Activated CD4-positive, alpha-beta memory T cell treated with anti-CD3 and anti-CD28 coated beads, Interleukin-2, amount 10 ng/mL, durations not matched to agents 7 days and 5 days (primary cell): ENCODE measurements at regions not wholly inside any gene's neighbourhood (a gene's known extent, or its start where the extent isn't known, plus 50 kb on each side); places are given as distances from the start of the nearest gene placed in this dataset.
"Not testable (repeated sequence)": the region's sequence is repeated elsewhere in the genome, so short reads cannot be mapped to it uniquely, and the experiment has no call there.

Experiments used
- CTCF ChIA-PET: fragments of 350-600 bp; sonication (Branson Sonifier 250); formaldehyde crosslinking; loops from one replicate; lab custom pipeline; 2021; ENCODE audit warnings: antibody characterized with exemption, inconsistent platforms; lab: Charles Lee
- POLR2A ChIA-PET: fragments of 350-600 bp; sonication (Branson Sonifier 250); formaldehyde crosslinking; loops from one replicate; lab custom pipeline; 2021; ENCODE audit warnings: antibody characterized with exemption; lab: Charles Lee
- DNase-seq: peaks from one replicate; pipeline ENCODE4 v3.0.0-alpha.2; 2020
- H3K27ac Mint-ChIP-seq: one replicate; pipeline ENCODE4 v1.8.0; 2021; ENCODE audit warnings: mild to moderate bottlenecking, mixed read lengths
- H3K27me3 Mint-ChIP-seq: one replicate; pipeline ENCODE4 v1.8.0; 2021; ENCODE audit warnings: mixed read lengths
- H3K36me3 Mint-ChIP-seq: one replicate; pipeline ENCODE4 v1.8.0; 2021; ENCODE audit warnings: low read depth, mixed read lengths
- H3K4me1 Mint-ChIP-seq: one replicate; pipeline ENCODE4 v1.8.0; 2021; ENCODE audit warnings: mixed read lengths
- H3K4me3 Mint-ChIP-seq: one replicate; pipeline ENCODE4 v1.8.0; 2021; ENCODE audit warnings: mild to moderate bottlenecking, mixed read lengths
- H3K9me3 Mint-ChIP-seq: one replicate; pipeline ENCODE4 v1.8.0; 2021; ENCODE audit warnings: mixed read lengths

DNA sequence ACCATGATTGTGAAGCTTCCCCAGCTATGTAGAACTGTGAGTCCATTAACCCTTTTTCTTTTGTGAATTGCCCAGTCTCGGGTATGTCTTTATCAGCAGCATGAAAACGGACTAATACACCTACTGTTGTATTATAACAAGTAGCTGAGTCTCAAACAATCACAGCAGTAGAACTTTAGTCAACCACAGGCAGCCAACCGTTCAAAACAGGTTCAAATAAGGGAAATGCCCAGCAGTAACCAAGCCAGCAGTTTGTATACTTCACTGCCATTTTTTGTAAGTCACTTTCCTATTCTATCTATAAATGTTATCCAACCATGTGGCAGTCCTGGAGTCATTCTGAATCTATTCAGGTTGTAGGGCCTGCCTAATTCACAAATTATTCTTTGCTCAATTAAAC, 1560.6 kb upstream of the SLC39A10 start:
- H3K36me3 Mint-ChIP-seq: no peaks in the 10 kb centered on the region
- ChIA-PET POLR2A (no interaction called here), CTCF (interaction anchor here (0.6 kb wide), 1 partner anchor 567 kb away, joined by 3 read pairs; no protein-coding TSS in a partner anchor)
- H3K4me1 Mint-ChIP-seq: no peaks in the 10 kb centered on the region
- no peak overlapping the region for H3K27ac Mint-ChIP-seq
- no peaks in the 10 kb centered on the region for H3K27me3 Mint-ChIP-seq
- no peaks in the 10 kb centered on the region for H3K9me3 Mint-ChIP-seq
- no peak overlapping the region for H3K4me3 Mint-ChIP-seq
- DNase-seq: no peak

DNA sequence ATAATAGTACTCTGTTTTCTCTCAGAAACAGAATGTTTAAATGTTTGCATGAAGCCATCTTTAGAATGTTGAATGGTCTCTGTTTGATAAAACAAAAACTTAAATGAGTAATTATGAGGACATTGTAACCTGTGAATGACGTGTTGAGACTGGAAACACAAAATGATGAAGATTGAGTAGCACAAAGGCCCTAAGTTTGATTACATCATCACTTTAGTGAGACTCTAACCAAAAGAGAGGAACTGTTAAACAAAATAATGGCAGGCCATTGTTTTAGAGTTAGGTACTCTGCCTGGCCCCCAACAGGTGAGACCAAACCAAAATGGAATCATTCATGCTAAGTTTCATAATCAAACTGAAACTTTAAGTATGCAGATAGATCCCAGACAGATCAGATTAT, 1561.7 kb upstream of the SLC39A10 start:
- no peaks in the 10 kb centered on the region for H3K9me3 Mint-ChIP-seq
- H3K4me1 Mint-ChIP-seq: no peaks in the 10 kb centered on the region
- DNase-seq: no peak
- H3K4me3 Mint-ChIP-seq: no peak overlapping the region
- POLR2A ChIA-PET: no interaction called here
- no peaks in the 10 kb centered on the region for H3K27me3 Mint-ChIP-seq
- H3K27ac Mint-ChIP-seq: no peak overlapping the region
- no peaks in the 10 kb centered on the region for H3K36me3 Mint-ChIP-seq
- CTCF ChIA-PET: no interaction called here

DNA sequence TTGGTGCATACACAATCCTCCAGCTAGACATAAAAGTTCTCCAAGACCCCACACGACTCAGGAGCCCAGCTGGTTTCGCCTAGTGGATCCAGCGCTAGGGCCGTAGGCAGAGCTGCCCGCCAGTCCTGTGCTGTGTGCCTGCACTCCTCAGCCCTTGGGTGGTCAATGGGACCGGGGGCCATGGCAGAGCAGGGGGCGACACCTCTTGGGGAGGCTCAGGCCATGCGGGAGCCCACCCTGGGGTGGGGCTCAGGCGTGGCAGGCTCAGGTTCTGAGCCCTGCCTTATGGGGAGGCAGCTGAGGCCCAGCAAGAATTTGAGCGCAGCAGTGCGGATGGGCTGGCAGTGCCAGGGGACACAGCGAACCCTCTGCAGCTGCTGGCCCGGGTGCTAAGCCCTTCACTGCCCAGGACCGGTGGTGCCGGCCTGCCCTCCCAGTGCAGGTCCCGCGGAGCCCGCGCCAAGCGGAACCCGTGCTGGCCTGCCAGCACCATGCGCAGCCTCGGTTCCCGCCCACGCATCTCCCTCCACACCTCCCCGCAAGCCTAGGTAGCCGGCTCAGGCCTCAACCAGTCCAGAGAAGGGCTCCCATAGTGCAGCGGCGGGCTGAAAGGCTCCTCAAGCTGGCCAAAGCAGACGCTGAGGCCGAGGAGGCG, 1566.6 kb upstream of the SLC39A10 start:
- no peak overlapping the region for H3K27ac Mint-ChIP-seq
- H3K27me3 Mint-ChIP-seq: no peaks in the 10 kb centered on the region
- CTCF ChIA-PET: no interaction called here
- H3K9me3 Mint-ChIP-seq: no peaks in the 10 kb centered on the region
- H3K4me3 Mint-ChIP-seq: no peak overlapping the region
- POLR2A ChIA-PET: no interaction called here
- no peaks in the 10 kb centered on the region for H3K4me1 Mint-ChIP-seq
- H3K36me3 Mint-ChIP-seq: no peaks in the 10 kb centered on the region
- DNase-seq: no peak

DNA sequence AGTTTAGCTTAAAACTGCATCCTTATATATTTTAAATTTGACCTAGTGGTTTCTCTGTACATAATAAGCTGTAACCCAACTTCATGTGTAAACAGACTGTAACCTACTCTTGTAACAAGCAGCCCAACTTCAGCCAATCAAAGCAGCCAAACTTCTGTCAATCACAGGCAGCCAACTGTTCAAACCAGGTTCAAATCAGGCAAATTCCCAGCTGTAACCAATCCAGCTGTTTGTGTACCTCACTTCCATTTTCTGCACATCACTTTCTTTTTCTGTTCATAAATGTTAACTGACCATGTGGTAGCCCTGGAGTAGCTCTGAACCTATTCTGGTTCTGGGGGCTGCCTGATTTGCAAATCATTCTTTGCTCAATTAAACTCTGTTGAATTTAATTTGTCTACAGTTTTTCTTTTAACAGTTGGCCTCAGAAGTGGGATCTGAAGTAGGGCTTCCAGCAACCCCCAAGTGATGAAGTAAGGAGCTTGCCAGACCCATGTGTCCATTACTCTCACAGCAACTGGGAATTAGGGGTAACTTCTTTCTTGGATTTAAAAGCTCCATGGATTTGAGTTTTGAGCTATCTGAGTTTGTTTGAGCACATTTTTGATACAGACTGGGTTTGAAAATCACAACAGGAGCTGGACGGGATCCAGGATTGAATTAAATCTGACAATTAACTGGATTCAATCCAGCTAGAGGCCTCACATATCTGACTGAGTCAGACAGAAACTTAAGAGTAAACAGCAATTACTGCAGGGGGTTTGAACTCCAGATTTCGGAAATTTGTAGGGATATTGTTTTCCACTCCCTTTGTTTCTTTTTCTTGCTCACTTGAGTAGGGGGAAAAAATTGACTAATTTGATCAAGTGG, 1569.7 kb upstream of the SLC39A10 start:
- DNase-seq: no peak
- no peaks in the 10 kb centered on the region for H3K9me3 Mint-ChIP-seq
- ChIA-PET CTCF (no interaction called here), POLR2A (no interaction called here)
- H3K36me3 Mint-ChIP-seq: no peaks in the 10 kb centered on the region
- no peak overlapping the region for H3K4me3 Mint-ChIP-seq
- no peaks in the 10 kb centered on the region for H3K4me1 Mint-ChIP-seq
- no peak overlapping the region for H3K27ac Mint-ChIP-seq
- no peaks in the 10 kb centered on the region for H3K27me3 Mint-ChIP-seq

DNA sequence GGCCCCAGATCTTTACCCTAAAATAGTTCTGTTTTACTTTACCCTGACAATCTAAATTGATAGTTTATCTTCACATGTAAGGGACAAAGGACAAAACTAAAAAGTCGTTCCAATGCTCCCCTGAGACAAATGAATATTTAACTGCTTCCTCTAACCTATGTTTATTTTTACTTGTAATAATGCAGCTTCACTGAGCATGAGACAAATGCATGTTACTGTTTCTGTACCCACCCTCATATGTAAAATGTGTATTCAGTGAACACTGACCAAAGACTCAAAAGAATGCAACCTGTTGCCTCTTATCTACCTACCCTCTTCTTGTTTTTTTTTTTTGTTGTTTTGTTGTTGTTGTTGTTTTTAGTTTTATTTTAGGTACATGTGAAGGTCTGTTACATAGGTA, 1570.9 kb upstream of the SLC39A10 start:
- no peak overlapping the region for H3K4me3 Mint-ChIP-seq
- H3K27ac Mint-ChIP-seq: no peak overlapping the region
- H3K27me3 Mint-ChIP-seq: no peaks in the 10 kb centered on the region
- POLR2A ChIA-PET: no interaction called here
- H3K36me3 Mint-ChIP-seq: no peaks in the 10 kb centered on the region
- CTCF ChIA-PET: no interaction called here
- no peaks in the 10 kb centered on the region for H3K4me1 Mint-ChIP-seq
- no peaks in the 10 kb centered on the region for H3K9me3 Mint-ChIP-seq
- DNase-seq: no peak

DNA sequence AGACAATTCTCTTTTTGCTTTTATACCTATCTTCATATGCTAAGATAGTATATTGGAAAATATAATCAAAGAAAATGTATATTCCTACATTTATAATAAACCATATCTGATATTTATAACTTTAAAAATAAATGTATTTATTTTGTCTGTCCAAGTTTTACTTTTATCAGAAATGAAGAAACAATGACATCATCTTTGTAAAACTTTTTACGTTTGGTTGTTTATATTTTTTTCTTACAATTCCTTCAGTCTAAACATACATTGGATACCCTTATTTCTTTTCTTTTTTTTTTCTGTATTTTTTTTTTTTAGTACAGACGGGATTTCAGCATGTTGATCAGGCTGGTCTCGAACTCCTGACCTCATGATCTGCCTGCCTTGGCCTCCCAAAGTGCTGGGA, 1577.0 kb upstream of the SLC39A10 start:
- Mint-ChIP-seq H3K36me3 (no peaks in the 10 kb centered on the region), H3K27me3 (no peaks in the 10 kb centered on the region), H3K27ac (no peak overlapping the region), H3K9me3 (no peaks in the 10 kb centered on the region), H3K4me1 (no peaks in the 10 kb centered on the region), H3K4me3 (no peak overlapping the region)
- ChIA-PET POLR2A (no interaction called here), CTCF (no interaction called here)
- no peak for DNase-seq

DNA sequence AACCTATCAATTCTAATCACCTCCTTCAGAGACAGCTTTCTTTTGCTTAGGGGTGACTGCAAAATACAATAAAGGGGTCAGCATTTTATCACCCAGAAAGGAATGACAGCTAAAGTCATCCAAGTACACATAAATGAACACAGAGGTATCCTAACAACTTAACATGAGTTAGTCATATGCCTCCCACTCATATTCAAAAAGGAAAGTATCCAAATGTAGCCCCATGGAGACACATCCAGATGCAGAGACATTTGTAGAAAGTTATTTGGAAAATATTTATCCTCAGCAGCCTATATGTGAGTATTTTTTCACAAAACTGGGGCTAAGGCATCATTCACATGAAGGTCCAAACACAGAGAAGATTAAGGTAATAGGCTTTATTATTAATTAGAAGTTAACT, 1579.7 kb upstream of the SLC39A10 start:
- no peaks in the 10 kb centered on the region for H3K27me3 Mint-ChIP-seq
- ChIA-PET POLR2A (no interaction called here), CTCF (no interaction called here)
- no peak overlapping the region for H3K27ac Mint-ChIP-seq
- H3K36me3 Mint-ChIP-seq: no peaks in the 10 kb centered on the region
- H3K9me3 Mint-ChIP-seq: no peaks in the 10 kb centered on the region
- no peaks in the 10 kb centered on the region for H3K4me1 Mint-ChIP-seq
- H3K4me3 Mint-ChIP-seq: no peak overlapping the region
- DNase-seq: no peak

DNA sequence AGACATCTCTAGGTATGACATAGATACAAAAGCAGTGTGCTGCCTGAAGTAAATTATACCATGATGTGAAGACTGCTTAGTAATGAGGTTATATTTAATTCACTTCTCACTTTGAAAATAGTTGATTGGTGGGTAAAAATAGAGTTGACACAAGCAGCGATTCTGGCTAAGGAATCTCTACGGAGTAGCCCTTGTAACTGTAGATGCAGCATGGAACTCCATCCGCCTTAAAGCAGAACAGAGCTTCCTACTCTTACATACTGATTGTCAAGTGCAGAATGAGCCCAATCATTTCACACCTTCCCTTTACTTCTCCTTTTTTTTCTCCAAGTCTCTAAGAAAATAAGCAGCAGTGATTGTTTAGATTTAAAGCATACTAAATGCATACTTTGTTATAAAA, 1594.6 kb upstream of the SLC39A10 start:
- CTCF ChIA-PET: no interaction called here
- no peak for DNase-seq
- H3K4me1 Mint-ChIP-seq: no peaks in the 10 kb centered on the region
- H3K27ac Mint-ChIP-seq: no peak overlapping the region
- POLR2A ChIA-PET: no interaction called here
- H3K9me3 Mint-ChIP-seq: no peaks in the 10 kb centered on the region
- H3K4me3 Mint-ChIP-seq: no peak overlapping the region
- H3K27me3 Mint-ChIP-seq: no peaks in the 10 kb centered on the region
- H3K36me3 Mint-ChIP-seq: no peaks in the 10 kb centered on the region

DNA sequence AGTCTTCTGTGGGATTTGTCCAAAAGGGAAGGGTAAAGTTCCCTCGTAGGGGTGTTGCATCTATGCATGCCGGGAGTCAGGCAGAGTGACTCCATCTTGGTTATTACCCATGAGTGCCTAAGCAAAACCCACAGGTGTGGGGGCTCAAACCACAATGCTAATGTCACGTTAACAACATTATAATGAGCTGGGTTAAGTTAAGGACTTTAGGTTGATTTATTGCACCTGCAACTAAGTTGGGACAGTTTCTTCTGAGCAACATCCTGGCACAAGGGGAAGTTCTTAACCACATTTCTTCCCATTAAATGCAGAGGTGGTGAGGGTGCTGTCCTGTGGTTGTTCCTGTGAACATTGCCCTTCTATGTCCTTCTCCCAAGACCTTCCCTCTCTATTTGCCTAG, 1596.8 kb upstream of the SLC39A10 start:
- no peaks in the 10 kb centered on the region for H3K9me3 Mint-ChIP-seq
- no peaks in the 10 kb centered on the region for H3K4me1 Mint-ChIP-seq
- CTCF ChIA-PET: no interaction called here
- H3K27ac Mint-ChIP-seq: no peak overlapping the region
- H3K36me3 Mint-ChIP-seq: no peaks in the 10 kb centered on the region
- POLR2A ChIA-PET: no interaction called here
- no peak overlapping the region for H3K4me3 Mint-ChIP-seq
- DNase-seq: no peak
- no peaks in the 10 kb centered on the region for H3K27me3 Mint-ChIP-seq

DNA sequence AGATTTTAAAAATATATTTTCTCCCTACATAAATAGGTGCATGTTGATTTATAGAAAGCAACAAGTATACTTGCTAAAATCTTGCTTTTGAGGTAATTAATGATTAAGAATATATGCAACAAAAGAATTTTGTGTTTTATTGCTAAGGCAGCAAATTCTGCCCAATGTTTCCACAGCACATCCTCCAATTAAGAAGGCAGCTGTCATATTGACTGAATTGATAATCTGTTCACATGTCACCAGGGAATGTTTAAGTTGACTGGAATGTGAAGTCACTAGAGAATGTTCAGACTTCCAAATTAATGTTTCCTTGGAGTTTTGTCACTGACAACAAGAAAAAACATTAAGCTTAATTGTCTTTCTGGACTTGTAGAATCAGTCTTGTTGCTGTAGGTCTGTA, 1602.7 kb upstream of the SLC39A10 start:
- Mint-ChIP-seq H3K27ac (no peak overlapping the region), H3K4me1 (no peaks in the 10 kb centered on the region), H3K4me3 (no peak overlapping the region), H3K27me3 (no peaks in the 10 kb centered on the region), H3K9me3 (peaks cover 2% of the 10 kb centered on the region), H3K36me3 (no peaks in the 10 kb centered on the region)
- ChIA-PET POLR2A (no interaction called here), CTCF (no interaction called here)
- DNase-seq: no peak

DNA sequence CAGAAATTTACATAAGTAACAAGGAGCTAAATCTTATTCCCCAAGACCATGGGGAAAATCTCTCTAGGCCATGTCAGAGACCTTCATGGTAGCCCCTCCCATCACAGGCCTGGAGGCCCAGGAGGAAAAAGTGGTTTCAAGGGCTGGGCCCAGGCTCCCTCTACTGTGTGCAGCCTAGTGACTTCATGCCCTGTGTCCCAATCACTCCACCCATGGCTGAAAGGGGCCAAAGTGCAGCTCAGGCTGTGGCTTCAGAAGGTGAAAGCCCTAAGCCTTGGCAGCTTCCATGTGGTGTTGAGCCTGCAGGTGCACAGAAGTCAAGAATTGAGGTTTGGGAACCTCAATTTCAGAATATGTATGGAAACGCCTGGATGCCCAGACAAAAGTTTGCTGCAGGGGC, 1612.7 kb upstream of the SLC39A10 start:
- Mint-ChIP-seq H3K9me3 (peaks cover 5% of the 10 kb centered on the region), H3K4me1 (no peaks in the 10 kb centered on the region), H3K36me3 (no peaks in the 10 kb centered on the region), H3K4me3 (no peak overlapping the region), H3K27ac (no peak overlapping the region), H3K27me3 (no peaks in the 10 kb centered on the region)
- ChIA-PET POLR2A (no interaction called here), CTCF (no interaction called here)
- no peak for DNase-seq

DNA sequence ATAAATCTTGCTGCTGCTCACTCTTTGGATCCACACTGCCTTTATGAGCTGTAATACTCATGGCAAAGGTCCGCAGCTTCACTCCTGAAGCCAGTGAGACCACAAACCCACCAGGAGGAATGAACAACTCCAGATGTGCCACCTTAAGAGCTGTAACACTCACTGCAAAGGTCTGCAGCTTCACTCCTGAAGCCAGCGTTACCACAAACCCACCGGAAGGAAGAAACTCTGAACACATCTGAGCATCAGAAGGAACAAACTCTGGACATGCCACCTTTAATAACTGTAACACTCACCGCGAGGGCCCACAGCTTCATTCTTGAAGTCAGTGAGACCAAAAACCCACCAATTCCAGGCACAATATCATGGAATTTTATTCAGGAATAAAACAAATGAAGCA, 1635.9 kb upstream of the SLC39A10 start:
- H3K36me3 Mint-ChIP-seq, H3K27me3 Mint-ChIP-seq, POLR2A ChIA-PET, H3K4me1 Mint-ChIP-seq, CTCF ChIA-PET, H3K4me3 Mint-ChIP-seq, H3K9me3 Mint-ChIP-seq, H3K27ac Mint-ChIP-seq, DNase-seq: not testable (repeated sequence)

DNA sequence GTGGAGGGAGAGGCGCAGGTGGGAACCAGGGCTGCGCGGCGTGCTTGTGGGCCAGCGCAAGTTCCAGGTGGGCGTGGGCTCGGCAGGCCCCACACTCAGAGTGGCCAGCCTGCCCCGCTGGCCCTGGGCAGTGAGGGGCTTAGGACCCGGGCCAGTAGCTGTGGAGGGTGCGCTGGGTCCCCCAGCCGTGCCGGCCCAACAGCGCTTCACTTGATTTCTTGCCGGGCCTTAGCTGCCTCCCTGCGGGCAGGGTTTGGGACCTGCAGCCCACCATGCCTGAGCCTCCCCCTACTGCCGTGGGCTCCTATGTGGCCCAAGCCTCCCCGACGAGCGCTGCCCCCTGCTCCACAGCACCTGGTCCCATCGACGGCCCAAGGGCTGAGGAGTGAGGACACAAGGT, 1636.9 kb upstream of the SLC39A10 start:
- POLR2A ChIA-PET: no interaction called here
- Mint-ChIP-seq H3K9me3 (peaks cover 2% of the 10 kb centered on the region), H3K36me3 (no peaks in the 10 kb centered on the region), H3K4me1 (no peaks in the 10 kb centered on the region), H3K4me3 (no peak overlapping the region), H3K27me3 (no peaks in the 10 kb centered on the region), H3K27ac (no peak overlapping the region)
- DNase-seq: no peak
- CTCF ChIA-PET: no interaction called here

DNA sequence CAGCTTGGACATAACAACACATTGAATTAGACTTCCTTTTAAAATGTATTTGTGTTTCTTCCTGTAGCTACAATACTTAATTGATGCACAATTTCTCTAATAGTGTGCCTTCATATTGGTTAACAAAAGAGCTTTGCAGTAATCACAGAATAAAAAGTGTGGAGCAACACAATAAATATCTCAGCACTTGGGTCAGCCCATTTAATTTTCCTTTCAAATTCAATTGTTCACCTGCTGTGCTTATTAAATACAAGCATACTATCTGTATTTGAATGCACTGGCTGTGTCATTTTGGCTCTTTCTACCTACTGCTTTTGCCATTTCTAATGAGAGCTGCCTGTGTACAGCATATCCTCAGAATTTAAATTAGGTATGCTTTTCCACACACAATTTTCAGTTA, 1641.3 kb upstream of the SLC39A10 start:
- Mint-ChIP-seq H3K27me3 (no peaks in the 10 kb centered on the region), H3K4me3 (no peak overlapping the region), H3K36me3 (no peaks in the 10 kb centered on the region), H3K9me3 (peaks cover 2% of the 10 kb centered on the region), H3K27ac (no peak overlapping the region), H3K4me1 (no peaks in the 10 kb centered on the region)
- DNase-seq: no peak
- ChIA-PET CTCF (no interaction called here), POLR2A (no interaction called here)
